Right lobe of liver (tissue), 6 donors: ENCODE measurements at regions not wholly inside any gene's neighbourhood (a gene's known extent, or its start where the extent isn't known, plus 50 kb on each side); places are given as distances from the start of the nearest gene placed in this dataset.

Source experiments
- ATAC-seq, 4 donors: fragments of 200-7000 bp; cut with Tn5 transposase; one replicate each; pipeline ENCODE4 v1.9.1; 2020; ENCODE audit warnings: mild to moderate bottlenecking in 4 of 4, moderate library complexity in 4 of 4
- DNase-seq, 3 donors: peaks; one replicate each; pipeline ENCODE4 v3.0.0-alpha.2; 2020
- H3K27ac ChIP-seq, 3 donors: fragments of 200-600 bp; one replicate each; pipeline ENCODE4 v1.8.0; 2022
- H3K27me3 ChIP-seq, 2 donors: fragments of 200-600 bp; one replicate each; pipeline ENCODE4 v1.8.0; 2022
- H3K36me3 ChIP-seq, 4 donors: fragments of 200-600 bp; sonication (generic) in 1 of 4; one replicate each; pipeline versions ENCODE4 v1.5.1 to v1.8.0; 2017 to 2022; ENCODE audit warnings: control low read depth in 1 of 4
- H3K4me1 ChIP-seq, 4 donors: fragments of 200-600 bp; sonication (generic) in 1 of 4; one replicate each; pipeline versions ENCODE4 v1.5.1 to v1.8.0; 2017 to 2022; ENCODE audit warnings: control low read depth in 1 of 4
- H3K4me3 ChIP-seq, 3 donors: fragments of 200-600 bp; one replicate each; pipeline ENCODE4 v1.8.0; 2022
- H3K9me3 ChIP-seq, 4 donors: fragments of 200-600 bp; sonication (generic) in 1 of 4; one replicate each; pipeline versions ENCODE4 v1.5.1 to v1.8.0; 2017 to 2022; ENCODE audit warnings: control low read depth in 1 of 4
- CTCF ChIP-seq, 4 donors: fragments of 200-600 bp in 3 of 4; fragments of 450-650 bp in 1 of 4; IDR thresholded peaks; one replicate each; pipeline versions ENCODE4 v1.5.1 to v1.8.0; 2016 to 2022; ENCODE audit warnings: antibody characterized with exemption in 4 of 4, mild to moderate bottlenecking in 2 of 4
- POLR2A ChIP-seq: fragments of 450-650 bp; IDR thresholded peaks from one replicate; pipeline ENCODE4 v1.6.1; 2017; ENCODE audit warnings: antibody characterized with exemption, mild to moderate bottlenecking
- WGBS: methylation state at CpG from one replicate; pipeline ENCODE4 v1.1.6; 2018; ENCODE audit warnings: low coverage, low lambda C conversion rate; ENCODE audit not compliant: insufficient coverage; ENCODE audit errors: missing lambda C conversion rate; 5-methylcytosine and 5-hydroxymethylcytosine counted together
- intact Hi-C, 2 donors: fragments of 100-400 bp; cut with DNase I; formaldehyde crosslinking; loops; one replicate each; pipeline versions ENCODE4 v1.11.2 to v1.14.1; 2022
- donor health status: DM: no; HTN: yes; CAD: no.
- donor health status: DM: no; HTN: no; CAD: no.
- donor health status: DM: no; HTN: no; CAD: no.
- donor health status: DM: no; HTN: yes; CAD: no.
- donor health status: DM: no; HTN: yes; CAD: no.

GRCh38 chr4:19720610-19721009, 531.1 kb upstream of the SLIT2 start:
- DNase-seq = no peak
- WGBS = 40% methylated on average over 1 of the region's 1 CpG
- intact Hi-C loops = no loop called here
- Histone ChIP-seq H3K27ac (no peak overlapping the region), H3K4me1 (no peaks in the 10 kb centered on the region), H3K27me3 (no peaks in the 10 kb centered on the region), H3K36me3 (no peaks in the 10 kb centered on the region), H3K9me3 (no peaks in the 10 kb centered on the region), H3K4me3 (no peak overlapping the region)
- TF ChIP-seq POLR2A (no peak), CTCF (IDR thresholded peaks at IDR 0.05) (no peak)
- no peak for ATAC-seq

GRCh38 chr4:19720190-19720589, 531.5 kb upstream of the SLIT2 start:
- no peak overlapping the region for H3K4me3 ChIP-seq

GRCh38 chr4:19711871-19712270, 539.8 kb upstream of the SLIT2 start:
- Histone ChIP-seq H3K9me3 (no peaks in the 10 kb centered on the region), H3K27ac (no peak overlapping the region), H3K4me1 (no peaks in the 10 kb centered on the region), H3K4me3 (no peak overlapping the region), H3K36me3 (no peaks in the 10 kb centered on the region), H3K27me3 (no peaks in the 10 kb centered on the region)
- no peak for ATAC-seq
- 60% methylated on average over 3 of the region's 3 CpGs for WGBS
- TF ChIP-seq POLR2A = no peak
- TF ChIP-seq CTCF (IDR thresholded peaks at IDR 0.05) = no peak
- DNase-seq = no peak
- intact Hi-C loops = no loop called here

More at GRCh38 chr4:19720190-19720589, 531.5 kb upstream of the SLIT2 start:
- DNase-seq (no peak), ATAC-seq (no peak)
- no peaks in the 10 kb centered on the region for H3K9me3 ChIP-seq
- H3K27ac ChIP-seq = no peak overlapping the region
- H3K4me1 ChIP-seq = no peaks in the 10 kb centered on the region
- no peaks in the 10 kb centered on the region for H3K27me3 ChIP-seq
- intact Hi-C loops = no loop called here
- no peaks in the 10 kb centered on the region for H3K36me3 ChIP-seq
- TF ChIP-seq CTCF (IDR thresholded peaks at IDR 0.05) (no peak), POLR2A (no peak)

- Histone ChIP-seq H3K4me3 (no peak overlapping the region), H3K27me3 (no peaks in the 10 kb centered on the region), H3K9me3 (no peaks in the 10 kb centered on the region), H3K36me3 (no peaks in the 10 kb centered on the region), H3K27ac (no peak overlapping the region), H3K4me1 (no peaks in the 10 kb centered on the region)
- TF ChIP-seq CTCF (IDR thresholded peaks at IDR 0.05) (no peak), POLR2A (no peak)
- 43% methylated on average over 1 of the region's 1 CpG for WGBS
- ATAC-seq = no peak
- intact Hi-C loops = no loop called here
- DNase-seq = no peak
Observed at GRCh38 chr4:19707876-19708275, 543.8 kb upstream of the SLIT2 start.

- no peaks in the 10 kb centered on the region for H3K9me3 ChIP-seq
- H3K4me3 ChIP-seq = no peak overlapping the region
- intact Hi-C loops = no loop called here
- no peaks in the 10 kb centered on the region for H3K4me1 ChIP-seq
- no peaks in the 10 kb centered on the region for H3K36me3 ChIP-seq
- ATAC-seq = no peak
- no peaks in the 10 kb centered on the region for H3K27me3 ChIP-seq
- no peak for DNase-seq
- WGBS = 70% methylated on average over 4 of the region's 4 CpGs
- TF ChIP-seq CTCF (IDR thresholded peaks at IDR 0.05) (no peak), POLR2A (no peak)
- no peak overlapping the region for H3K27ac ChIP-seq
Observed at GRCh38 chr4:19703391-19703790, 548.3 kb upstream of the SLIT2 start.
